ENCODE measurements at regions not wholly inside any gene's neighbourhood (a gene's known extent, or its start where the extent isn't known, plus 50 kb on each side); places are given as distances from the start of the nearest gene placed in this dataset.
"Not testable (repeated sequence)": the region's sequence is repeated elsewhere in the genome, so short reads cannot be mapped to it uniquely, and the experiment has no call there.

DNA sequence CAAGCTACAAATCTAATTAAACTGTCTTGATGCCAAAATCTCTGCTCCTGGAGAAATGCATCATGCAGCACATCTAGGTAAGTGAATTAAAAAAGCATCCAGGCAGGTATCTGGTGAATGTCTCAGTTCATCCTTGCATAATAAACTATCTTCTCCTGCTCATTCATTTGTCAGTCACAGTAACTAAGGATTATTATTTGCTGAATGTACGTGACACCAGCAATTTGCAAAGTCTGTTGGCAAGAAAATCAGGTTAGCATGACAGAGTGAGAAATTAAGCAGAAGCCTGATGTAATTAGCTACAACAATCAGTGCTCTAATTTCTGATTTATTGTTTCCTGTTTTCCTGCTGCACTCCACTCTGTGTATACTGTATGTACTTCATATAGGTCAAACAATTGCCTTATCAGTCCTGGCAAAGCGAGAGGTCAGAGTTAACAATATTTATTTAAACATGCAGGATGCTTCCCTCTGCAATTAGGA lies 213.6 kb downstream of the FBXO8 start:
- DNase-seq, result no peak

DNA sequence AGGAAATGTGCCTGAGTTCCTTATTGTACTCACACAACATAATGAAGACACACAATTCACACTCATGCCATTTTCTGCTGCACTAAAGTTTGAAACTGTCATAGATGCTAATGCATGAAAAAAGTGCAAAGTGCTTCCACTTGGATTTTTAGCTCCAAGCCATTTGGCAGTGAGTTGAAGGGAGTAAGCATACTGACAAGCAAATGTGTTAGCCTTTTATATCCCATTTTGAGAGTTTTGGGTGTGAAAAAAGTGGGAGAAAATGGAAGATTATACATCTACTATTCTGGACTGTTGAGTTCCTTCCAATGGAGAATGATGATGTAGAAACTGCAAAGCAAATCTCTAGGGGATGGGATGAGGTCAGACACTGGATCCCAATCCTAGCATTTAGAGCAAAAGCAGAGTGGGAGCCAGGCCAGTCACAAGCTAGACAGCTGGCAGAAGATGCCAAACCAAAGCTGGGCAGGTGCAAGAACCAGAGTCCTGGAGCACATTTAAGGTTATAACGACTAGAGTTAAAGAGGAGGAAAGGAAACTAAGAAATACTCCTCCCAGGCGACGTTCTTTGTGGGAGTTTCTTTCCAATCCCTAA lies 216.8 kb downstream of the FBXO8 start:
- no peak for DNase-seq

DNA sequence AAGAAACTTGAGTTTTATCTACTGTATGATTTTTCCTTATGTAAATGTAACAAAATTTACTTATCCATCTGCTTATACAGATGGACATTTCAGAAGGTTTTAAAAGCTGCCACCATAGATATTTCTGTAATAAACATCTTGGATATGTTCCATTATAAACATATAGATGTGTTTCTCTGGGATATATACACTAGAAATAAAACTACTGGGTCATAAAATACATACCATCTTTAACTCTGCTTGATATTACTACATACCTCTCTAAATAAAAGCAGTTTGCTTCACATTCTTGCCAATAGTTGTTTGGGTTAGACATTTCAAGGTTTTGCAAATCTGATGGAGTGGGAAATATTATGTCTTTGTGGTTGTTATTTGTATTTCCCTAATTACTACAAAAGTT lies 220.6 kb downstream of the FBXO8 start:
- DNase-seq, result no peak

DNA sequence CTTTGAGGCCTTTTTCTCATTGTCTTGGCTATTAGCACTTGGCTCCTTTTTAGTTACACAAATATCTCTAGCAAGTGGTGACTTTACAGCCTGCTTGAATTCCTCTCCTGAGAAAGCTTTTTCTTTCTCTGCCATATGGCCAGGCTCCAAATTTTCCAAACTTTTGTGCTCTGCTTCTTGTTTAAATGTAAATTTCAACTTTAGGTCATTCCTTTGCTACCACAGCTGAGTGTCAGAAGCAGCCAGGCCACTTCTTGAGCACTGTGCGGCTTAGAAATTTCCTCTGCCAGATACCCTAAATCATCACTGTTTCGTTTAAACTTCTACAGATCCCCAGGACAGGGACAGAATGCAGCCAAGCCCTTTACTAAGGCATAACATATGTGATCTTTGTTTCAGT lies 222.4 kb downstream of the FBXO8 start:
- no peak for DNase-seq

DNA sequence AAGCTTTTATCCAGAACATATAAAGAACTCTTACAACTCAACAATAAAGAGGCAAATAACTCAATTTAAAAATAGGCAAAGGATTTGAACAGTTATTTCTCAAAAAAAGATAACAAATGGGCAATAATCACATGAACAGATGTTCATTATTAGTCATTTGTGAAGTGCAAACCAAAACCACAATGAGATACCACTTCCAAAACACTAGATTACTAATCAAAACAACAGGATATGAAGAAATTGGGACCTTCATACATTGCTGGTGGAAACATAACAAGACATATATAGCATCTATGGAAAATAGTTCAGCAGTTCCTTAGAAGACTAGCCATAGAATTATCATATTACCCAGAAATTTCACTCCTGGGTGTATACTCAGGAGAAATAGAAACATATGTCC lies 224.6 kb downstream of the FBXO8 start:
- DNase-seq, result no peak

DNA sequence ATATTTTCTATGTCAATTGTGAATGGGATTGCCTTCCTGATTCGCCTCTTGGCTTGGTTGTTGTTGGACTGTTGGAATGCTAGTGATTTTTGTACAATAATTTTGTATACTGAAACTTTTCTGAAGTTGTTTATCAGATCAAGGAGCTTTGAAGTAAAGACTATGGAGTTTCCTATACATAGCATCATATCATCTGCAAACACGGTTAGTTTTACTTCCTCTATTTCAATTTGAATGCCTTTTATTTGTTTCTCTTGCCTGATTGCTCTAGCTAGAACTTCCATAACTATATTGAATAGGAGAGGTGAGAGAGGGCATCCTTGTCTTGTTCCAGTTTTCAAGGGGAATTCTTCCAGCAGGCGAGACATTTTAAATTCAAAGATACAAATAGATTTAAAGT lies 226.5 kb downstream of the FBXO8 start:
- DNase-seq, result no peak

DNA sequence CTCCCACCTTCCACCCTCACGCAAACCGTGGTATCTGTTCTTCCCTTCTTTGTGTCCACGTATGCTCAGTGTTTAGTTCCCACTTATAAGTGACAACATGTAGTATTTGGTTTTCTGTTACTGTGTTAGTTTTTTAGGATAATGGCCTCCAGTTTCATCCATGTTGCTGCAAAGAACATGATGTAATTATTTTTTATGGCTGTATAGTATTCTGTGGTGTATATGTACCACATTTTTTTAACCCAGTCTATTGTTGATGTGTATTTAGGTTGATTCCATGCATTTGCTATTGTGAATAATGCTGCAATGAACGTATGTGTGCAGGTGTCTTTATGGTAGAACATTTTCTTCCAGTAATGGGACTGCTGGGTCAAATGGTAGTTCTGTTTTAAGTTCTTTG lies 228.1 kb downstream of the FBXO8 start:
- DNase-seq, result no peak

DNA sequence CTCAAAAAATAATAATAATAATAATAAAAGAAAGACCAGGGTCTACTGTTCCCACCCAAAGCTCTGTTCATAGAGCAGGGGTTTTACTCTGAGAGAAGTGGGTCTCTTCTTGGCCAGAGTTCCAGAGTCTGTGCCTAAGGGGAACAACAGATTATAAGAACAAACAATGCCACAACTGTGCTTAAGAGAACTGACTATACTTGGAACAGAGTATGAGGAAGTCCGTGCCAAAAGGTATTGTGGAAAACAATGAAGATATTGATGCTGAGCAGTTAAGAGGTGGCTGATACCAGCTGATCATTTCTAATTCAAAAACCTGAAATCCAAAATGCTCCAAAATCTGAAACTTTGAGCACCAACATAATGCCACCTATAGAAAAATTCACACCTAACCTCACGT lies 229.6 kb downstream of the FBXO8 start:
- no peak for DNase-seq

DNA sequence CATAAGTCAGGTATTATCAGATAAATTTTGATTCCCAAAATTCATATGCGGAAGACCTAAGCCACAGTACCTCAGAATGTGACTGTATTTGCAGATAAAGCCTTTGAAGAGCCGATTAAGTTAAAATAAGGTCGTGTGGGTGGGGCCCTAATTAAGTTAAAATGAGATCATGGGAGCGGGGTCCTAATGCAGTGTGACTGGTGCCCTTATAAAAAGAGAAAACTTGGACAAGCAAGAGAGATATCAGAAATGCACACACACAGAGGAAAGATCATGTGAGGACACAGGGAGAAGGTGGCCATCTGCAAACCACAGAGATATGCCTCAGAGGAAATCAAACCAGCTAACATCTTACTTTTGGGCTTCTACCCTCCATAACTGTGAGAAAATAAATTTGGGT lies 236.1 kb downstream of the FBXO8 start:
- DNase-seq, result no peak

DNA sequence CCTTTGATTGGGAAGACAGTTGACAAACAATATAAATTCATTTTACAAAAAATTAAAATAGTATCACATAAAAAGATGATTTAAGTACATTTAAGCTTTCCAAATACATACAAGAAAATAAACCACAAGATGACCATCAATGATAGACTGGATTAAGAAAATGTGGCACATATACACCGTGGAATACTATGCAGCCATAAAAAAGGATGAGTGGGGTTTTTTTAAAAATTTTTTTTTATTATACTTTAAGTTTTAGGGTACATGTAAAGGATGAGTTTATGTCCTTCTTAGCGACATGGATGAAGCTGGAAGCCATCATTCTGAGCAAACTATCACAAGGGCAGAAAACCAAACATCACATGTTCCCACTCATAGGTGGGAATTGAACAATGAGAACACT lies 237.6 kb downstream of the FBXO8 start:
- DNase-seq, result not testable (repeated sequence)

DNA sequence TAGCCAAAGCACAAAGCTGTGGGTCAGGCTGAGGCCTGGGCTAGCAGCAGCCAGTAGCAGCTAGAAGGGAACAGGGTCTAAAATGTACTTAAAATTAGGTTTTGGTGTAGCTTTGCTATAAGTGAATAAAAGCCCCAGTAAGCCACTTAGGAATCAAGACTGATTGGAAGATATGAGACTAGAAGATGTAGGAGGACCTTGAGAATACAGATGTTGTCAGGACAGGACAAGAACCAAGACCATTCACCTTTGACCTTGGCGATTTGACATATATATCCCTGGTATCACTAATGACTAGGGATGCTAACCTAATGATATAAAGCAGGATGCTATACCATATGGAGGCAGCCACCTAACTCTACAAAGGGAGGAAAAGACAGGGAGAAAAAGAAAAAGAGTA lies 238.1 kb downstream of the FBXO8 start:
- no peak for DNase-seq

DNA sequence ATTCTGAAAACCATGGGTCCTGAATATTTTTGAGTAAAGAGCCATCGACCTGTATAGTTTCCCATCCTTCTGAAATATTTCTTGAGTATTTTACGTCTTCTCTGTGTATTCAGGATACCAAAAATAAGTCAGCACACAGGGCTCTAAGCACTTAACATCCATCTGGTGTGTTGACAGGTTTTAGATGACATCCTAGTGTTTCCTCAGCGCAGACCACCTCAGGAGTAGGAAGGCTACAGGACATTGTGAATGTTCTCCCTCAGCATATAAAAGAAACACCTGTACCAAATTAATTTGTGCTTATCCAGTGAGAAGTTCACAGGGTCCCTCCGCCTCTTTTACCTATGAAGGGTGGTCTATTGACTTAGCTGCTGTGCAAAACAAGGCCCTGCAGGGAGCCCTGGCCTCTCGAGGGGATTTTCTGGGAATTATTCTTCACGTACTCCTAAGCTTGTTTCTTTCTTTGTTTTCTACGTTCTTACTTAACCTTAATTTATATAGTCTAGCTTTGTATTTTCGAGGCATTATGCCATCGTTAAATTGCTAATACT lies 241.8 kb downstream of the FBXO8 start:
- no peak for DNase-seq

DNA sequence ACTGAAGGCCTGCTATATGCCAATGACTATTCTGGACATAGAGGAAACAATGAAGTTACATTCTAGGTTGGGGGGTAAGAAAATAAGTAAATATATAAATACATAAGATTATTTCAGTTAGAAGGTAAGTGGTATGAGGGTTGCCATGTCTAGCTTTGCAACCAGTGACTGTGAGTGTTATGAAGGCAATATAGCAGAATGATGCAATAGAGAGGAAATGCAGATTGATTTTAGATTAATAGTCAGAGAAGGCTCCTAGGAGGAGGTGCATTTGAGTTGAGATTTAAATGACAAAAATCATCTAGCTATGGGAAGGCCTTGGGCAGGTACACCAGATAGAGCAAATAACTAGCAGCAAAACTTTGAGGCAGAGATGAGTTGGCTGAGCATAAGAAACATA lies 243.2 kb downstream of the FBXO8 start:
- DNase-seq, result no peak

DNA sequence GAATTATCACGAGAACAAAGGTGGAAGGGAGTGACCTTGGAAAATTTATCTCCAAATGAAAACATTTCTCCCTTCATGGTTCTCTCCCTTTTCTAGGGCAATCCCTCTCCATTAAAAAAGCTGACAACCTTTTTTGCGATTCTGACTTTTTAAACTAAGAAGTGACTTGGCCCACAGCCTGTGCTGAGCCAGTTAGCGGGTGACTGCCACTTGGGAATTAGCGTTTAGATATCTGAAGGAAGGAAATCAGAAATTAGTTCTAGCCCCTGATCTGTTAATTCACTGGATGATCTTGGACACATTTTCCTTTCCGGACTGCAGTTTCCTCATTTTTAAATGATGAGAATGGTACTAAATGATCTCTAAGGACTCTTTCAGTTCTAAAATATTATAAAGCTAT lies 245.0 kb downstream of the FBXO8 start:
- DNase-seq, result no peak

DNA sequence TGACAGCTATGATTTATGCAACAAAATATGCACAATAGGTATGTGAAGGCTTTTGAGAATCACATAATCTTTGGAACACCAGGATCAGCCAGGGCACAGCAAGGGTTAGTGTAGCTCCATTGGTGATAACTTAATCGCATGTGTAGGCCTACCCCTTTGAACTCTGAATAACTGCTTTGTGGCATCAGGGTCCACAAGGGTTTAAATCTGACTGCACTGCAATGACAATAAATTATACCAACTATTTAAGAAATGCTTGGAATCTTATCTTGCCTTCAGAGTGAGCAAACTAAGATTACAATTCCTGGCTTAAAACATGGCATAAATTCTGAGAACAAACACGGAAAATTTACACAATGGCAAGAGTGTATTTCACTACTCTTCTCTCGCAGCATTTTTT lies 245.8 kb downstream of the FBXO8 start:
- DNase-seq, result no peak

DNA sequence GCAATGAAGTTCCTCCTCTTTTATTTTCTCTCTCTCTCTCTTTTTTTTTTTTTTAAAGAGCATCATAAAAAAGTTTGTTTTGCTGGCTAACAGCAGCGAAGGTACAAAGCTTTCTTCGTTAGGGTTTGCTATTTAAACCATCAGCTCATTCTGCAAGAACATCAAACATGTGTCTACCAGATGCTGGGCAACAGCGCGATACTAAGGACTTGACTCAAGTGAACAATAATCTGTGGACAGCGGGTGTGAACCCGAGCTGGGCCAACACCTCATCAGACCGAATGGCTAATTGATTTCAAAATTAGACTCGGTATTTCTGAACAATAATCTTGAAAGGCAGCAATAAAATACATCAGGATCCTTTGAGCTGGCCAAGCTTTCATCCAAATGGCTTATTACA lies 246.4 kb downstream of the FBXO8 start:
- DNase-seq, result no peak

DNA sequence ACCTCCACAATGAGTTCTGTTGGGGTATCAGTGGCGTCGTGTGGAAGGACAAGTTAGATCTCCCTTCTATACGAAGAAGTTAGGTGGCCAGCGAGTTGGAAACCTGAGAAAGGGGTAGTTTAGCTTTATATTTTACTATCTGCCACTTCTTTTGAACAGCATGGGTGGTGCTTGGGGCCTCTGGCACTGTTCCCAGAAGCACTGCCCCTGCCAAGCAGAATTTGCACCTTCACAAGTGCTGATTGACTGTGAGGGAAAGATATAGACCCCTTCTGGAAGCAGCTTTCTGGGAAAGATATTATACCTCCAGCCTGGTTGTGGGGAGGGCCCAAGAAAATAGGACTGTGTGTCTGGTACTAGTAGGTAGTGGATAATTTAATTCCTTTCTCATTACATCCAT lies 246.9 kb downstream of the FBXO8 start:
- no peak for DNase-seq

DNA sequence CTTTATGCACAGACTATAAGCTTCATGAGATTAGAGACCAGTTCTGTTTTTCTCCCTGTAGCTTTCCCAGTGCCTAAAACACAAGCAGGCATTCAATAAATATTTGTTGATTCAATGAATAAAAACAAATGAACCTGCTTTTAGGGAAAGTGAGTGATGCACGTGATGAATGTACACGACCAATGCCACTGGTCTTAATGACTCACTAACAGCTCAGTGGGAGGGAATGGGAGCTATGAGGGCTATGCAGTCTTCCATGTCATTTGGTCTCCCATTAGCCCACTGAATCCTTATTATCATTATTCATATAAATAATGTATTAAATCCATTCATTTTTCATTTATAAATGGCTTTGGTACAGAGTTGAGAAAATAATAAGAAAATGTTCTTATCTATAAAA lies 247.4 kb downstream of the FBXO8 start:
- DNase-seq, result no peak

DNA sequence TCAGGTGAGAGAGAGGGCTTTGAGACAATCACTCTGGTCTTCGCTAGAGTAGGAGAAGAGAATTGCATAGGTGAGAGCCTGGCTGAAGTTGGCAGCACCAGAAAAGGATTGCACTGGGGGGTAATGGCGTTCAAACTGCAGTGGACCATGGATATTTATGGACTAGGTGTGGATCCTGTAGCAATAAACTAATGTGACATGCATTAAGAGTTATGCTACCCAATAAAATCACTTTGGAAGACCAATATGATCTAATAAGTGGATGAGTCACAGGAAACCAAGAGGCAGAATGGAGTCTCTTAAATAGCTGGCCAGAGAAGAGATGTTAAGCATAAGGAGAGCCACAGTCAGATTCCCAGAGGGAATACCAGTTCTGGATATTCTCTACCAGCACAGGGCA lies 259.8 kb downstream of the FBXO8 start:
- no peak for DNase-seq

DNA sequence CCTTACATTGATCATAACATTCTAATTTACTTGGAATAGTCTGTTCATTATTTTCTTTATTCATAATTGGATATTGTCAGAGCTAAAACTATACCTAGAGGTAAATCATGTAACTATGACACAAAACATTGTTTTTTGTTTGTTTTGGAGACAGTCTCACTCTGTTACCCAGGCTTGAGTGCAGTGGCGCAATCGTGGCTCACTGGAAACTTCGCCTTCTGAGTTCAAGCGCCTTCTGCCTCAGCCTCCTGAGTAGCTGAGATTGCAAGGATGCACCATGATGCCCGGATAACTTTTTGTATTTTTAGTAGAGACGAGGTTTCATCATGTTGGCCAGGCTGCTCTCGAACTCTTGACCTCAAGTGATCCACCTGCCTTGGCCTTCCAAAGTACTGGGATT lies 265.2 kb downstream of the FBXO8 start:
- no peak for DNase-seq

DNA sequence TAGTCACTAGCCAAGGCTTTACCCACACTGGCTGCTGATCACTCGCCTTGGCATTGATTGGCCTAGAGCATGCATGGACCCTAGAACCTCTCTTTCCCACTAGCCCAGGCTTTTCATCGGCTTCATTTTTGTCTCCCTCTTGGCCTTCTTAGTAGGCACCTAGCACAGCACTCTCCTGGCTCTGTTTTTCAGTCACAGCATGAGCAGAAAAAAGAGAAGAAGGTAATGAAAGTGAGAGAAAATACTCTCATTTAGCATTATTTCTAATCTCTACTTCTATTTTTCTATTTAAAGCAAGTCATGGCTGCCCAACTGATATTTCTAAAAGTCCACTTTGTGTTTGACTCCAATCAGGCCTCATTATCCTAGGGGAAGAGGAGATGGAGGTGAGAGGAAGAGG lies 267.2 kb downstream of the FBXO8 start:
- no peak for DNase-seq

DNA sequence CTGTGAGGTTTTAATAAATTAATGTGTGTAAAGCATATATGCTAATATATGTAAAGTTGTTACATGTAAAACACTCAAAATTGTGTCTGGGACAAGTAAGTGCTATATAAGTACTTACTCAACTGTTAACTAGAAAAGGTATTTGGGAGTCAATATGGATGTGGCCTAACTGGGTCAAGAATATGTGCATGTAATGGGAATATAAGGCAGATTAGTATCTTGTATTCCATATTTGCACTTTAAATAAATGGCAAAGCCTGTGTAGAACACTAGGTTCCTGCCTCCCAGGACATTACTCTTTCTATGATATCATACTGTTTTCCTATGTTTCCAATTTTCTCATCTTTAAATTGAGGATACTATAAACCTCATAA lies 270.6 kb downstream of the FBXO8 start:
- DNase-seq, result no peak

DNA sequence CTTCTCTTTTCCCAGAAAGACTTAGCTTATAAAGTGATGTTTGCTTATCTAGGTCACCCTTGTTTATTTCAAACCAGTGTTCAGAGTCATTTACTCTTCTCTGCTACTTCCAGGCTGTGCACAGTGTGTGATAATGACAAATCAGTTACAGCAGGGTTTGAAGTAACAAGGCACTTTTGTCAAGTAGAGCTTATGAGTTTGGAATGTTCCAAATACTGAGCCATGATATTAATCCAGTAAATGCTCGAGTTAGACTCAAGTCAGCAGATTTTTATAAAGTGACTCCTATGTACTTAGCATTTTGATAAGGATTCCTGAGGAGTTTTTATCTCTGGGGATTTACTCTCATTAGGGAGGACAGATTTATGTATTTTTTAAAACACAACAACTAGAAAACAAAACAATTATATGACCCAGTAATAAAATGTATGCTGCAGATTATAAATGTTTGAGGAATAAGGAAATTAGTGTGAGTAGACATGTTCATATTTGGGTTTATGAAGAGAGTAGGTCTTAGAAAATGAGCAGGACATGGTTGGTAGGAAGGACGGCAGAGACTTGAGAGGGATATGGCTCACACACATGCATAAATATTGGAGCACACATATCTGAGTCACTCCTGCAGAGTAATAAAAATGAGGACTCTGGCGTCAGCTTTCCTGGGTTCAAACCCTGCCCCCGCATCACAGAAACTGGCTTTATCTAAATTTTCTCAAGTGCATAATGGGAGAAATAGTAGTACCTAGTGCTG lies 271.2 kb downstream of the FBXO8 start:
- DNase-seq, result no peak

DNA sequence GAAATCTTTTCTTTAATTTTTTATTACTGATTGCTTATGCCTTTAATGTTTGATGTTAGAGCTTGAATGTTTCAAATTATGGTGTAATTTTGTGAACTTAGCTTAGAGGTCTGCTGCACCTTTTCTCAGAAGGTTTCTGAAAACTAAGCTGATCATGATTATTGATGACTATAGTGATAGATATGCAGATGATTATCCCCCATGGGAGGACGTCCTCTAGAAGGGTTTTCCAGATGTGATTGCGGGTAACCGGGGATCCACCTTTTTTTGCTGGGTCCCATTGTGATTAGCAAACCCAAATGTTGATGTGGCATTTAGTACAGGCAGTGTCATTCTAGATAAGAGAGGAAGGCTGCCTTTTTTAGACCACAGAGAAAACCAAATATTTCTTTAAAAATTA lies 272.9 kb downstream of the FBXO8 start:
- DNase-seq, result no peak
